OCI-LY3 (cell line): ENCODE measurements at regions not wholly inside any gene's neighbourhood (a gene's known extent, or its start where the extent isn't known, plus 50 kb on each side); places are given as distances from the start of the nearest gene placed in this dataset.

Source experiments
- EZH2phosphoT487 ChIP-seq: fragments of 200-600 bp; shearing (Covaris generic); IDR thresholded peaks from 2 replicates; pipeline ENCODE4 v1.6.1; 2018; ENCODE audit warnings: antibody characterized with exemption, mixed run types, low read depth
- TF ChIP-seq, protein P1 (sequence below): fragments of 200-600, 300-600 bp; sonication (generic); IDR thresholded peaks from 2 replicates; pipeline ENCODE4 v1.5.1; 2014; ENCODE audit warnings: antibody characterized with exemption, low read length, low read depth

DNA sequence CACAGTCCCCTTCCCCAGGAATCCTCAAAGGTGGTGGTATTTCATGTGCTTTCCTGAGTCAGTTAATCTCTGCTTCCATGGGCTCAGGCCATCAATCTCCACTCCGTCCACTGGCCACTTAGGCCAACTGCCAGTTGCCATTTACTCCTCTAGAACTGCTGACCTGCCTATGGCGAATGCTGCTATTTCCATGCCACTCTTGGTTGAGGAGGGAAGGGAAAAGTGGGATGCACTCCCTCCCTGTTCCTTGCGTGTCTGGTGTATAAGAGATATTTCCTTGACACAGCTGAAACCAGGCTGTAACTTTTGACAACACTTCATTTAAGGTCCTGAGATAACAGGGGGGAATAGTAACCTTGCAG, 261.5 kb downstream of the MREG start:
- TF ChIP-seq, protein P1, sequence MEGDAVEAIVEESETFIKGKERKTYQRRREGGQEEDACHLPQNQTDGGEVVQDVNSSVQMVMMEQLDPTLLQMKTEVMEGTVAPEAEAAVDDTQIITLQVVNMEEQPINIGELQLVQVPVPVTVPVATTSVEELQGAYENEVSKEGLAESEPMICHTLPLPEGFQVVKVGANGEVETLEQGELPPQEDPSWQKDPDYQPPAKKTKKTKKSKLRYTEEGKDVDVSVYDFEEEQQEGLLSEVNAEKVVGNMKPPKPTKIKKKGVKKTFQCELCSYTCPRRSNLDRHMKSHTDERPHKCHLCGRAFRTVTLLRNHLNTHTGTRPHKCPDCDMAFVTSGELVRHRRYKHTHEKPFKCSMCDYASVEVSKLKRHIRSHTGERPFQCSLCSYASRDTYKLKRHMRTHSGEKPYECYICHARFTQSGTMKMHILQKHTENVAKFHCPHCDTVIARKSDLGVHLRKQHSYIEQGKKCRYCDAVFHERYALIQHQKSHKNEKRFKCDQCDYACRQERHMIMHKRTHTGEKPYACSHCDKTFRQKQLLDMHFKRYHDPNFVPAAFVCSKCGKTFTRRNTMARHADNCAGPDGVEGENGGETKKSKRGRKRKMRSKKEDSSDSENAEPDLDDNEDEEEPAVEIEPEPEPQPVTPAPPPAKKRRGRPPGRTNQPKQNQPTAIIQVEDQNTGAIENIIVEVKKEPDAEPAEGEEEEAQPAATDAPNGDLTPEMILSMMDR: no peak
- TF ChIP-seq EZH2phosphoT487: no peak
